ENCODE measurements at regions not wholly inside any gene's neighbourhood (a gene's known extent, or its start where the extent isn't known, plus 50 kb on each side); places are given as distances from the start of the nearest gene placed in this dataset.

DNA sequence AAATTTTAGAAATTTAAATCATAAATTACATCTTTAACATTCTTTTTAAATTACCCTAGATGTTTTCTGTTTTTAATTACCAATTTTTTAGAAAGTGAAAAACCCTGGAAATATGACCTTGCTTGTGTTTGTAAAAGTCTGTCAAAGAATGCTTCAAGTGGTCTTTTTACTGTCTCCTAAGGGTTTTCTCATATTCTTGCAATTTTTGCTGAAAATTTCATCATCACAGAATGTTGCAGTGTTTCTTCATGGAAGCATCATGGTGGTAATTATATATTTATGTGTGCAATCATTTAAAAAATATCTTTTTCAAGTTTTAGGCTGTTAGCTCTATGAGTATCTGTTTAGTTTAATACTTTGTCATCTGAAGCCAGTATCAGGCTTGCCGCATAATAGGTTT is 178.2 kb downstream of the HDGFL1 start:
- ATAC-seq (ENCODE audit: low read depth): no peak
- Histone ChIP-seq H3K9ac (ENCODE audit: low read depth, low read length) (no peak overlapping the region), H2AK9ac (replicated peaks; ENCODE audit: low read depth, low read length, poor library complexity) (no peak overlapping the region), H3K23ac (ENCODE audit: low read depth, low read length) (no peak overlapping the region), H2BK20ac (ENCODE audit: low read depth, low read length) (no peak overlapping the region), H3K9me1 (ENCODE audit: insufficient read depth, low read length) (no peaks in the 10 kb centered on the region), H3K36me3 (ENCODE audit: control insufficient read depth, insufficient read depth, low read length) (no peaks in the 10 kb centered on the region), H3K27me3 (ENCODE audit: control insufficient read depth, insufficient read depth, low read length) (no peaks in the 10 kb centered on the region), H3K18ac (ENCODE audit: low read depth, low read length) (no peak overlapping the region), H3K4me2 (ENCODE audit: low read depth, low read length) (no peak overlapping the region), H2AFZ (replicated peaks; ENCODE audit: low read length, poor library complexity) (no peak overlapping the region), H2BK120ac (ENCODE audit: low read depth, low read length) (no peak overlapping the region), H3K14ac (replicated peaks; ENCODE audit: low read depth, low read length) (no peak overlapping the region), H2AK5ac (ENCODE audit: low read depth, low read length) (no peak overlapping the region), H4K8ac (ENCODE audit: low read depth in 2 of 2, low read length in 2 of 2) (no peak overlapping the region), H3K4me1 (ENCODE audit: control insufficient read depth, insufficient read depth, low read length) (no peaks in the 10 kb centered on the region), H2BK15ac (ENCODE audit: low read depth, low read length) (no peak overlapping the region), H3K56ac (ENCODE audit: extremely low read depth, insufficient read depth, low read length) (no peak overlapping the region), H3K4ac (ENCODE audit: low read depth, low read length) (no peak overlapping the region), H4K20me1 (ENCODE audit: insufficient read depth, low read length) (no peaks in the 10 kb centered on the region), H2BK5ac (ENCODE audit: low read depth, low read length, poor library complexity, severe bottlenecking) (no peak overlapping the region), H4K5ac (ENCODE audit: low read depth, low read length) (no peak overlapping the region), H3K79me1 (ENCODE audit: low read depth in 1 of 2, low read length in 2 of 2) (no peaks in the 10 kb centered on the region), H3K9me3 (ENCODE audit: control insufficient read depth, insufficient read depth, low read length) (no peaks in the 10 kb centered on the region), H3K27ac (ENCODE audit: insufficient read depth, low read length) (no peak overlapping the region), H4K91ac (ENCODE audit: insufficient read depth, low read depth, low read length) (no peak overlapping the region), H3K4me3 (ENCODE audit: insufficient read depth, low read depth, low read length) (no peak overlapping the region)
- TF ChIP-seq CEBPB (IDR thresholded peaks at IDR 0.05; ENCODE audit: low read depth, low read length) (peak; percentile 29; the same call in 1 of the 2 replicates), MAFK (IDR thresholded peaks at IDR 0.05; ENCODE audit: low read depth, low read length) (no peak)
- TF ChIP-seq, protein P1, sequence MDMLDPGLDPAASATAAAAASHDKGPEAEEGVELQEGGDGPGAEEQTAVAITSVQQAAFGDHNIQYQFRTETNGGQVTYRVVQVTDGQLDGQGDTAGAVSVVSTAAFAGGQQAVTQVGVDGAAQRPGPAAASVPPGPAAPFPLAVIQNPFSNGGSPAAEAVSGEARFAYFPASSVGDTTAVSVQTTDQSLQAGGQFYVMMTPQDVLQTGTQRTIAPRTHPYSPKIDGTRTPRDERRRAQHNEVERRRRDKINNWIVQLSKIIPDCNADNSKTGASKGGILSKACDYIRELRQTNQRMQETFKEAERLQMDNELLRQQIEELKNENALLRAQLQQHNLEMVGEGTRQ (IDR thresholded peaks at IDR 0.05; ENCODE audit: low read depth, low read length): no peak
- dilution Hi-C loops (cut with HindIII; ENCODE audit: low sequenced_read_pairs, unreplicated experiment): no loop called here
- in situ Hi-C loops (cut with MboI; ENCODE audit: low sequenced_read_pairs): no loop called here
- ChIA-PET POLR2A (ENCODE audit: unreplicated experiment) (no interaction called here), CTCF (interaction anchor here (0.8 kb wide), 1 partner anchor 10 kb away, joined by 3 read pairs; no protein-coding TSS in a partner anchor)
- no CpG with 5 or more reads among the region's 1 CpG for WGBS, 2 experiments (ENCODE audit: extremely low coverage in 2 of 2, insufficient read length in 1 of 2)
- intact Hi-C loops (cut with micrococcal nuclease): no loop called here
- no peak for DNase-seq
- BruUV-seq (replicated peaks): no TSS peak
